Keratinocyte (primary cell): ENCODE measurements at regions not wholly inside any gene's neighbourhood (a gene's known extent, or its start where the extent isn't known, plus 50 kb on each side); places are given as distances from the start of the nearest gene placed in this dataset.

Source experiments
- DNase-seq: peaks from one replicate; pipeline ENCODE4 v3.0.0-alpha.2; 2011; ENCODE audit warnings: low read depth, missing footprints, low spot score
- FAIRE-seq: peaks from 2 replicates; lab custom pipeline; 2011; peaks lifted over from hg19 to GRCh38; lab: Jason Lieb, UNC
- H2AFZ ChIP-seq: 2 replicates; pipeline ENCODE4 v1.6.0; 2012; ENCODE audit warnings: low read length, control low read depth, inconsistent platforms; ENCODE audit not compliant: control insufficient read depth
- H3K27ac ChIP-seq: 2 replicates; pipeline ENCODE4 v1.5.1; 2011; ENCODE audit warnings: low read length; ENCODE audit not compliant: control insufficient read depth, insufficient read depth
- H3K27me3 ChIP-seq: 3 replicates; pipeline ENCODE4 v1.6.0; 2011; ENCODE audit warnings: low read length; ENCODE audit not compliant: control insufficient read depth, insufficient read depth; ENCODE audit errors: extremely low read depth
- H3K36me3 ChIP-seq, 2 experiments: 2 replicates in 1 of 2; 3 replicates in 1 of 2; pipeline ENCODE4 v1.5.1; 2011; ENCODE audit warnings: low read length in 2 of 2, mild to moderate bottlenecking in 1 of 2; ENCODE audit not compliant: control insufficient read depth in 2 of 2, insufficient read depth in 2 of 2; ENCODE audit errors: extremely low read depth in 1 of 2
- H3K4me1 ChIP-seq: 3 replicates; pipeline ENCODE4 v1.5.1; 2011; ENCODE audit warnings: low read length; ENCODE audit not compliant: control insufficient read depth, insufficient read depth; ENCODE audit errors: extremely low read depth
- H3K4me2 ChIP-seq: 3 replicates; pipeline ENCODE4 v1.6.0; 2011; ENCODE audit warnings: low read depth, low read length; ENCODE audit not compliant: control insufficient read depth, insufficient read depth; ENCODE audit errors: extremely low read depth
- H3K4me3 ChIP-seq, 3 experiments: fragments of 200-600 bp in 1 of 3; sonication (generic) in 1 of 3; 2 replicates in 2 of 3; 3 replicates in 1 of 3; pipeline ENCODE4 v1.5.1; 2011 to 2016; ENCODE audit warnings: low read length in 3 of 3, mild to moderate bottlenecking in 3 of 3, control low read depth in 2 of 3, inconsistent platforms in 1 of 3, low read depth in 1 of 3, mixed read lengths in 1 of 3, mixed run types in 1 of 3, moderate library complexity in 1 of 3; ENCODE audit not compliant: control insufficient read depth in 2 of 3, insufficient read depth in 2 of 3; ENCODE audit errors: extremely low read depth in 1 of 3
- H3K79me2 ChIP-seq: 2 replicates; pipeline ENCODE4 v1.6.0; 2012; ENCODE audit warnings: low read length; ENCODE audit not compliant: control insufficient read depth, insufficient read depth
- H3K9ac ChIP-seq: 3 replicates; pipeline ENCODE4 v1.6.0; 2011; ENCODE audit warnings: low read length; ENCODE audit not compliant: control insufficient read depth, insufficient read depth; ENCODE audit errors: extremely low read depth
- H3K9me1 ChIP-seq: 3 replicates; pipeline ENCODE4 v1.6.0; 2011; ENCODE audit warnings: low read length; ENCODE audit not compliant: control insufficient read depth, insufficient read depth; ENCODE audit errors: extremely low read depth
- H3K9me3 ChIP-seq: 2 replicates; pipeline ENCODE4 v1.5.1; 2012; ENCODE audit warnings: low read depth, low read length; ENCODE audit not compliant: control insufficient read depth
- H4K20me1 ChIP-seq: 3 replicates; pipeline ENCODE4 v1.6.0; 2011; ENCODE audit warnings: low read length; ENCODE audit not compliant: control insufficient read depth, insufficient read depth; ENCODE audit errors: extremely low read depth
- EZH2 ChIP-seq: IDR thresholded peaks from one replicate; pipeline ENCODE4 v1.6.1; 2012; ENCODE audit warnings: inconsistent platforms, mild to moderate bottlenecking, low read length, moderate library complexity
- dilution Hi-C: fragments of 300-500 bp; cut with MboI; formaldehyde crosslinking; loops from one replicate; pipeline ENCODE4 v1.7.0; 2020; ENCODE audit warnings: low sequenced_read_pairs; ENCODE audit not compliant: extremely low pct_ligation_motif_present
- TF ChIP-seq, protein P1 (sequence below), 3 experiments: IDR thresholded peaks in 1 of 3; conservative IDR thresholded peaks in 1 of 3; optimal IDR thresholded peaks in 1 of 3; 2 replicates in 2 of 3; 3 replicates in 1 of 3; pipeline versions ENCODE3 to v1.5.1; 2011; ENCODE audit warnings: low read length in 3 of 3, mild to moderate bottlenecking in 3 of 3, moderate library complexity in 2 of 3, control low read depth in 1 of 3, inconsistent platforms in 1 of 3; ENCODE audit not compliant: insufficient read depth in 2 of 3; ENCODE audit errors: extremely low read depth in 1 of 3

DNA sequence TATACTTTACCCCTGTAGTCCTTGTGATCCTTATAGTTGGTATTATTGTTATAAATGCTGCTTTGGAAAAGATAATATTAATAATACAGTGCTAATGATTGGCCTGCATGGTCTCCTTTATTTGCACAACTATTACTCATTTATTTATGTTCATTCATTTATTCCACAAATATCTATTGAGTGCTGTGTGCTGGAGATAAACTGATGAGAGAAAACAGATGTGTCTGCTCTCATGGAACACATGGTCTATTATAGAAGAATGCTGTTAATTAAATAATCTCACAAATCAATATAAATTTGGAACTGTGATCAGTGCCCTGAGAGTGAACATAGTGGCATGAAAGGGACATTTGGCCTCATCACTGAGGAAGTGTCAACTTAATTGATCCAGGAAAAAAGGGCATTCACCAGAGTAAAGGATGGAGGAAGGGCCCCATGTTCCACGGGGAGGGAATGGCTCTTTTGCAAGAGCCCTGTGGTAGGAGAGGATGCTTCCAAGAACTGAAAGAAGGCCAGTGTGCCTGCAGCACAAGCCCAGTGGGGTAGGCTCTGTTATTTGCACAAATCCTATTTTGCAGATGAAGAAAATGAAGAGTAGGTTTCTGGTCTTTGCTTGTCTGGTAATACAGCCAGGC lies 91.5 kb upstream of the STK39 start:
- DNase-seq (no peak), FAIRE-seq (no peak)
- H3K9ac ChIP-seq, result no peak overlapping the region
- H3K4me3 ChIP-seq, result no peak overlapping the region
- H3K36me3 ChIP-seq, result no peaks in the 10 kb centered on the region
- no peak overlapping the region for H2AFZ ChIP-seq
- no peak overlapping the region for H3K27ac ChIP-seq
- no peak overlapping the region for H3K4me2 ChIP-seq
- H3K4me1 ChIP-seq, result peaks cover 9% of the 10 kb centered on the region
- no peaks in the 10 kb centered on the region for H3K27me3 ChIP-seq
- H3K79me2 ChIP-seq, result no peaks in the 10 kb centered on the region
- no peak for TF ChIP-seq EZH2
- TF ChIP-seq, protein P1, sequence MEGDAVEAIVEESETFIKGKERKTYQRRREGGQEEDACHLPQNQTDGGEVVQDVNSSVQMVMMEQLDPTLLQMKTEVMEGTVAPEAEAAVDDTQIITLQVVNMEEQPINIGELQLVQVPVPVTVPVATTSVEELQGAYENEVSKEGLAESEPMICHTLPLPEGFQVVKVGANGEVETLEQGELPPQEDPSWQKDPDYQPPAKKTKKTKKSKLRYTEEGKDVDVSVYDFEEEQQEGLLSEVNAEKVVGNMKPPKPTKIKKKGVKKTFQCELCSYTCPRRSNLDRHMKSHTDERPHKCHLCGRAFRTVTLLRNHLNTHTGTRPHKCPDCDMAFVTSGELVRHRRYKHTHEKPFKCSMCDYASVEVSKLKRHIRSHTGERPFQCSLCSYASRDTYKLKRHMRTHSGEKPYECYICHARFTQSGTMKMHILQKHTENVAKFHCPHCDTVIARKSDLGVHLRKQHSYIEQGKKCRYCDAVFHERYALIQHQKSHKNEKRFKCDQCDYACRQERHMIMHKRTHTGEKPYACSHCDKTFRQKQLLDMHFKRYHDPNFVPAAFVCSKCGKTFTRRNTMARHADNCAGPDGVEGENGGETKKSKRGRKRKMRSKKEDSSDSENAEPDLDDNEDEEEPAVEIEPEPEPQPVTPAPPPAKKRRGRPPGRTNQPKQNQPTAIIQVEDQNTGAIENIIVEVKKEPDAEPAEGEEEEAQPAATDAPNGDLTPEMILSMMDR (optimal IDR thresholded peaks at IDR 0.05 in 1 of 3, IDR thresholded peaks at IDR 0.05 in 1 of 3, conservative IDR thresholded peaks at IDR 0.05 in 1 of 3; ENCODE audit: extremely low read depth in 1 of 3, insufficient read depth in 2 of 3, low read length in 3 of 3), result no peak
- dilution Hi-C loops, result no loop called here
- no peaks in the 10 kb centered on the region for H3K9me1 ChIP-seq
- no peaks in the 10 kb centered on the region for H3K9me3 ChIP-seq
- no peaks in the 10 kb centered on the region for H4K20me1 ChIP-seq

DNA sequence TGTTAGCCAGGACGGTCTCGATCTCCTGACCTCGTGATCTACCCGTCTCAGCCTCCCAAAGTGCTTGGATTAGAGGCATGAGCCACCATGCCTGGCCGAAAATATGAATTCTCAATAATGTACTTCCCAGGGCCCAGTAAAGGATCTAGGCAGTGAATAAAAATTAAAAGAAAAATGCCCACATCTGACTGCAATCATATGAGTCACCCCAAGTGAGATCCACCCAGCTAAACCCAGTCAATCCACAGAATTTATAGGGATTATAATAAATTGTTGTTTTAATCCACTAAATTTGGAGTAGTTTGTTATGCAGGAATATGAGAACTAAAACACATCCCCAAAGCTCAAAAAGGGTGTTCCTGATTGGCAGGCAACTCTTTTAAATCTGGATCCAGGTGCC lies 93.5 kb upstream of the STK39 start:
- Histone ChIP-seq H3K4me1 (peaks cover 9% of the 10 kb centered on the region), H3K79me2 (no peaks in the 10 kb centered on the region), H3K27ac (no peak overlapping the region), H3K27me3 (no peaks in the 10 kb centered on the region), H3K36me3 (no peaks in the 10 kb centered on the region), H2AFZ (no peak overlapping the region), H3K9ac (no peak overlapping the region), H3K4me3 (no peak overlapping the region), H3K4me2 (no peak overlapping the region), H3K9me3 (no peaks in the 10 kb centered on the region), H3K9me1 (no peaks in the 10 kb centered on the region), H4K20me1 (no peaks in the 10 kb centered on the region)
- DNase-seq, result no peak
- no peak for TF ChIP-seq EZH2
- TF ChIP-seq, protein P1 (optimal IDR thresholded peaks at IDR 0.05 in 1 of 3, IDR thresholded peaks at IDR 0.05 in 1 of 3, conservative IDR thresholded peaks at IDR 0.05 in 1 of 3; ENCODE audit: extremely low read depth in 1 of 3, insufficient read depth in 2 of 3, low read length in 3 of 3), result no peak
- FAIRE-seq, result no peak
- dilution Hi-C loops, result no loop called here
